Loucy (cell line): ENCODE measurements at regions not wholly inside any gene's neighbourhood (a gene's known extent, or its start where the extent isn't known, plus 50 kb on each side); places are given as distances from the start of the nearest gene placed in this dataset.

ENCODE experiments used
- CTCF ChIP-seq: fragments of 200-600 bp; sonication (generic); conservative IDR thresholded peaks from 2 replicates; pipeline ENCODE4 v1.5.1; 2014; ENCODE audit warnings: mild to moderate bottlenecking, antibody characterized with exemption, low read length
- EZH2phosphoT487 ChIP-seq: fragments of 200-600 bp; IDR thresholded peaks from 2 replicates; pipeline ENCODE4 v1.6.1; 2018; ENCODE audit warnings: antibody characterized with exemption, mild to moderate bottlenecking, moderate library complexity, borderline replicate concordance

GRCh38 chr3:10629671-10630040 is 124.3 kb upstream of the ATP2B2 start:
- TF ChIP-seq CTCF (no peak), EZH2phosphoT487 (no peak)
